GM21423 (cell line): ENCODE measurements at regions not wholly inside any gene's neighbourhood (a gene's known extent, or its start where the extent isn't known, plus 50 kb on each side); places are given as distances from the start of the nearest gene placed in this dataset.

ENCODE experiments used
- ATAC-seq: cut with Tn5 transposase; IDR thresholded peaks from one replicate; pipeline ENCODE4 v1.9.1; 2021; ENCODE audit warnings: mild to moderate bottlenecking, moderate library complexity; ENCODE audit not compliant: unreplicated experiment

DNA sequence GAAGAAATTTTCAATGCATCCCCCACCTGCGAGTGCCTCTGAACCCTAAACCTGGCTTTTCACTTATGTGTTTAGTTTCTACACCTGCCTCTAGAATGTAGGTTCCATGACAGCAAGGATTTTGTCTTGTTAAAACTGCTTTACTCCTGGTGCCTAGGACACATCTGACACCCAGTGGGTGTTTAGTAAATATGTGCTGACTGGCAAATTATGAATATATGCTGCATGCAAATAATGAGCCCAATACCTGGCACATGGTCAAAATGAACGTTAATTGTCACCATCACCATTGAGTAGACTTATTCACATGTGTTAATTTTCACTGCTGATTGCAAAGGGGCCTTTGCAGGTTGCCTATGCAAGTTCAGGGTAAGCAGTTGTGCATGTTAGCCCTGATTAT lies 249.9 kb upstream of the WWC1 start:
- no peak for ATAC-seq

DNA sequence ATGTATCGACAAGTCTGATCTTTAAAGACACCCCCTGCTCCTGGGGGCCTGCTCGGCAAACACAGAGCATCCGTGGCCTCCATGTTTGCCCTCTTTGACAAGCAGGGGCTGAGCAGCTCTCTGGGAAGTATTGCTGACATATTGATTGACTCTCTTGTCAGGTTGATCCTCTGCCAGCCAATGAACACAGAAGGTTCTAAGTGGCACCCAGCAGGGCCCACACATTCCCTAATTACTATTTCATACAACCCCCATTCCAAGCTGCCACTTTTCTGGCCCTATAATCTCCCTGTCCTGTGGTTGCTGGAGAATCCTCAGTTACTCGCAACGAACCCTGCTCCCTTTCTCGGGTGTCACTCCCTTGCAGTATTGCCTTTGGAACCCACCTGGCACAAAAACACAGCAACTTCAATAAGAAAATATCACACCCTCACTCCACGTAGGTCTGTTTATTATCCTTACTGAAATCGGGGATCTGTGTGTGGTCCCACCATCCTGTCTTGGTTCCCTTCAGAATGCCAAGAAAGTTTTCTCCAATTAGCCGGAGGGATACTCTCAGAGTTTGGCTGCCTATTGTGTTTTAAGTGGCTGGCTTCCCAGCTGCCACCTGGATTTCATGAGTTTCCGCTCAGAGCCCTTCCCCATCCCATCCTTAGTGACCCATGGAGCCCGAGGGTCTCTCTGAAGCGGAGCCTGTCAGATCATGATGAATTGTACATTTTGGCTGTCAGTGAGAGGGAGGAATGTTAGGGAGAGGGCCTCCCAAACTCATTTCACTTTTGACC lies 249.0 kb upstream of the WWC1 start:
- no peak for ATAC-seq

DNA sequence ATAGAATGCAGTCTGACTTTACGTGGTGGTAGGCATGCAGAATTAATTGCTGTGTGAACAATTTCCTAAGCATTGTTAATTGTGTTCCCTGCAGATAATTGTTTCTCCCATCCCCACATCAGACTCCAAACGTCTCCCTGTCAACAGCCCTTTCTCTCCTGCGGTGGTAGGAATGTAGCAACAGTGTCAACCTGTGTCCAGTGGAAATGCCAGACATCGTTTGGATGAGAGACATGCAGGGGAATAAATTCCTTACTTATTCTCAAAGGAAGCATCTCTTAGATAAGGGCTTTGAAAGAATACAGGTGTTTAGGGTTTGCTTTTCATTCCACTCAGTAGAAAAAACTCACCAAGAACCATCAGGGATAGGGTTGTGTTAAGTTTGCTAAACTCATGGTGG lies 245.3 kb upstream of the WWC1 start:
- ATAC-seq: no peak

DNA sequence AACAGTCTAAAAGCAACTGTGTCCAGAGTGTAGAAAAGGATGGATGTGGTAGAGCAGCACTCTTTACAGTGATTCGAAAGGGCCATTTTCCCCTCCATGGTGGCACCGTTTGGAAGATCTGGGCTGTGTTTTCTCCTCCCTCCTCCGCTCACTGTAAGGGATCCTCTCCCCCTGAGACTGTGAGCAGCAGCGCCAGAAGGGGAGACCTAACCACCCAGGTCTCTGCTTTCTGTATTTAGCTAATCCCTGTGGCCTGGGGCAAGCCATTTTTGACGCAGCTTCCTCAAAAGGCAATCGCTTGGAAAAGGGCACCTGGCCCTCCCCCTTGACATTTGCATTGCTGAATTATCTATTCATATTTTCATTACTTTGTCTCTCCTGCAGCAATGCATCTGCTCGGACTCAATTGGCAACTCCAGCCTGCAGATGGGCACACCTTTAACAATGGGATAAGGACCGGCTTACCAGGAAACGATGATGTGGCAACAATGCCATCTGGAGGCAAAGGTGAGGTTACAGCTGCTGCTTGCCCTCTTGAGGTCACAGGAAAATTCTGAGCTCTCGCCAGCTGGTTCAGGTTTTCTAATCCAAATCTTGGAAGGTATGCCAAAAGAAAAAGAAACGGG lies 244.3 kb upstream of the WWC1 start:
- peak; percentile 59 for ATAC-seq

DNA sequence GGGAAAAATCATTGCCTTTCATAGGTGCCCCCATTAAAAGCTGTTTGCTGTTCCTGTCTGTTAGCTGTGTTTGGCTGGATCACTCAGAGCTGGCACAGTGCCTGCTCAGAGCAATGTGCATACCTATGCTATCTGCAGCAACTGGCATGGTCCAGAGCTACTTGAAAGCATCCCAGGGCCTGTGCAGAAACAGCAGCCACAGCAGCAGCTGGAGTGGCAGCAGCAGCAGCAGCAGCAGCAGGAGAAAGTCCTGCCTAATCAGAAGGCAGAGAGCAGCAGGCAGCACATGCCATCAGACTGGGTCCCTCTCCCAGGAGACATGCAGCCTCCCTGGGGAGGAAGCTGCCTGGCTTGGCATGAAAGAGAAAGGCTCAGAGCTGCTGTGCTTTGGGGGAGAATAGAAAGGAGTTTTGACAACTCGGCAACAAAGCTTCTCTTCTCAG lies 243.8 kb upstream of the WWC1 start:
- ATAC-seq: peak; percentile 11

DNA sequence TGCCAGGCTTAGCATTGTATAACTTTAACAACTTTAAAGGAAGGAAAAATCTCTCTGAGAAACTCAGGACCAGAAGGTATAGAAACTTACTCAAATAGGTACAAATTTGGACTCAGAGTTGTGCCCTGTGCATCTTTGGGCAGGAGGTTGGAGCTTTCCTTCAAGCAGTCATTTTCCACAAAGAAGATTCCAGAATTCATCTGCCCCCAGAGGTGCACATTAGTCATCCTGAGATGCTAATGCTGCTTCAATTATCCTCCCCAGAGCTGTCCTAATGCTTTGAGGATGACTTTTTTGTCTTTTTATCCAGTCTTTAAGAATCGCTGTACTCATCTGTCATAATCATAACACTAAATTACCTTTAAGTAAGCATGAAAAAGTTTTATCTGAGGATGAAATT lies 243.0 kb upstream of the WWC1 start:
- no peak for ATAC-seq

DNA sequence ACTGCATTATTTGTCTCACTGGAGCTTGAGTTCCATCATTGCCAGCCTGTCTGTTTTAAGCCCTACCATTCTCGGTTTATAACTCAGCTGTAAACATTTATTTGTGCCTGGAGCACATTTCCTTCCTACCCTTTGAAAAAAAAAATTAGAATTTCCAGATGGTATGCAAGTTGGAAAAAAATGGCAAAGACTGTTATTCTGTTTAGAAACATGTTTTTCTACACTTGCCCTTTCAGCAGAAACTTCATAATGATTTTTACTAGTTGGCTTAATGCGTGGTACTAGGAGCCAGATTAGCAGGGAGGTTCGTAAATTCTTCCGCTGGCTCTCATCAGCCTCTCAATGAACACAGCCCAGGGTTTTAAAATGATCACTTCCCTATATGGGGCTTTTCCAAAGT lies 238.8 kb upstream of the WWC1 start:
- ATAC-seq: no peak

DNA sequence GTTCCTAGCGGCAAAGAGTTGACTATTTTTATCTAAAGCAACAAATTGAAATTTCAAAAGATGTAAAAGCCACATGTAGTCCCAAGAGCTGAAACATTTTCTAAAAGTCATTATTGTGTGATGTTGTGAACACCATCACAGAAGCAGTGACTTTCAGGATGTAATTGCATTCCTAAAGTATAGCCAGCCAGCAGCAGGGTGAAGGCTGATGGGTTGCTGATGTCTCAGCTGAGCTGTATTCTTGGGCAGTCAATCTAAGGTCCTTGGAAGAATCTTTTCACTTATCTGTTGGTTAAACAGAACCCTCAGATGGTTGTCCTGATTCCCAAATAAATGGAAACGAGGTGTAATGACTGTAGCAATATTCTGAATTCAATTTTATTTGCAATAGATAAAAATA lies 237.4 kb upstream of the WWC1 start:
- no peak for ATAC-seq

DNA sequence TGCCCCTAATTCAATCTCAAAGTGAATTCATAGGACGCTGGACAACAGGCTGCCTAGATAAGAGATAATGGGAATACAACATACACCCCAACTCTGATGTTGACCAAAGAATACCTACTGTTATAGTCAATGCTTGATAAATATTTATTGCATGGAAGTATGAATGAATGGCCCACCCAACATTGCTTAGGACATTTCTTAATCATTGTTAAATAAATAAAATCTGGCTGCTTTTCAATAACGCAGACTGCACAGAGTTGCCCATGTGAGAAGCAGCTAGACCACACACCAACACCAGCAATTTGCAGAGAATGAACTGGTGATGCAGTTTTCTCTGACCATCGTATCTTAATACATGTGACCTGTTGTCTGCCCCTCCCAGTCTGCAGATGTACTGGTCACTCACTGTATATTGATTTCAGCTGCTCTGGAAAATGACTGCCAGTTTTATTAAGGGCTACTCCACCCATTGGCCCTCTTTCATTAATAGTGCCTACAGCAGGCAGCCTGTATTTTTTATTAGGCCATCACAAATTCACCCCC lies 236.2 kb upstream of the WWC1 start:
- ATAC-seq: no peak

DNA sequence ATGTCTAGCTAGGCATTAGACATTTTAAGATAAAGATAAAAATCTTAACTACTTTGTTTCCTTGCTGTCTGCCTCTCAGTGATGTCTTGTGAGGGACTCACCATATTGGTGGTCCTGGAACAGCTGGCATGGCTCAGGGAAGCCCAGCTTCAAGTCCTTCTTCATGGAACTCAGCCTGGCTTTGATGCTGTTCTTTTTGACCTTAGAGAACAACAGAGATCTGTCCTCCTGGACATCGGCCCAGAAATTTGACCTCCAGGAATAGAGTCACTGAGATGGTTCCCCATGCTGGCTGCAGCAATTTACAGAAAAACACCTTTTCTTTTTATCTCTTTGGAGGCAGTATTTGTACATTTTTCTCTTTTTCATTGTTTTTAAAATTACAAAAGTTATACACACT lies 235.5 kb upstream of the WWC1 start:
- no peak for ATAC-seq

DNA sequence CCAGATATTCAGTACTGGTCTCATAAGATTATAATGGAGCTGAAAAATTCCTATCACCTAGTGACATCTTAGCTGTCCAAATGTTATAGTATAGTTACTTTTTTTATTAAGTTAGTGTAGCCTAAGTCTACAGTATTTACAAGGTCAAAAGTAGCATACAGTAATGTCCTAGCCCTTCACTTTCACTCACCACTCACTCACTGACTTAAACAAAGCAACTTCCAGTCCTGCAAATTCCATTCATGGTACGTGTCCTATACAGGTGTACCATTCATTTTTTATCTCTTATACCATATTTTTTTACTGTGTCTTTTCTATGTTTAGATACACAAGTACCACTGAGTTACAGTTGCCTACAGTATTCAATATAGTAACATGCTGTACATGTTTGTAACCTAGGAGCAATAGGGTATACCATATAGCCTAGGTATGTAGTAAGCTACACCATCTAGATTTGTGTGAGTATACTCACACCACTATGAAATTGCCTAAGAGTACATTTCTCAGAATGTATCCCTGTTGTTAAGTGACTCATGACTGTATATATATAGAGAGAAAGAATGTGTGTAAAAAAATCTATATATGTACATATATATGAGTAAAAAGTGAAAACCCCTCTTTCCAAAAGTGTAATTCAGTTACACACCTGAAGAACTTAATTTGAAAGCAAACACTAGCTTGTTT lies 234.8 kb upstream of the WWC1 start:
- ATAC-seq: no peak

DNA sequence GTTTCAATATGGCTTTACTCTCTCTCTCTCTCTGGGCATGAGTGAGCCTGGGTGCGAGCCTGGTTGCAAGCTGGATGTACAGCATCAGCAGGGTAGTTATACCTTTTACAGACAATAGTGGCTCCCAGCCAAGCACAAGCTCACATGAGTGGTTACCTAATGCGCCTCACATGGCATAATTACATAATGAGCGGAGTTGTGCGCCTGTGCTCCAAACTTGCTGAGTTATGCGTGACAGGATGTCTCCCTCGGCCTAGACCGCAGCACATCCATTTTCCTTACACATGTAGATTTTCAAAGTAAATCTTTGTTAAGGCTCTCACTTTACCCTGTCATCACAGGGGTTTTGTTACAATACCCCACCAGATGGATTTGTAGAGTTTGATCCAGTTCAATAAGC lies 233.5 kb upstream of the WWC1 start:
- ATAC-seq: no peak

DNA sequence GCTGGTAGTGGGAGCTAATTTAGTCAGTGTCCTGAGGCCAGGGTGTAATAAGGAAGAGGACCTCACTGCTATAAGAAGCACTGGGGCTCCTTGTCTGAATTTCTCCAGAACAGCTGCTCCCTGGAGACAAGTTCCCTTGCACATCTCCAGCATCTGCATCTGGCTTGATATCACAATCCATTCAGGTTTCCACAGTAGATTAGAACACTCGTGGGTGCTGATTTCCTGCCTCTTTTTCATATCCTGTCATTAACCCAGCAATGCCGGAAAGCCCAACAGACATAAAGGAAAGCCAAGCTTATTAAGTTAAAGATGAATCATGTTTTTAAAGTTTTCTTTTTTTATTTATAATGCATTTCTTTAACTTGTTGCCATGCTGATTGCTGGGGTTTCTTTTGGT lies 232.3 kb upstream of the WWC1 start:
- ATAC-seq: no peak

DNA sequence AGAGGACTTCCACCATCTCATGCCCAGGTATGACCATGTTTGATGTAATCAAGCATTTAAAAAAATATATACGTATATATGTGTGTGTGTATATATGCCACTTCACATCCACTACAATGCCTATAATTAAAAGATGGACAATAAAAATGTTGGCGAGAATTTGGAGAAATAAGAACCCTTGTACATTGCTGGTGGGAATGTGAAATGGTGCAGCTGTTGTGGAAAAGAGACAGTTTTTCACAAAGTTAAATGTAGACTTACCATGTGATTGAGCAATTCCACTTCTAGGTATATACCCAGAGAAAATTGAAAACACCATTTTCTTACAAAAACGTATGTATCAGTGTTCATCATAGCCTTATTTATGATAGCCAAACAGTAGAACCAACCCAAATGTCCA lies 229.2 kb upstream of the WWC1 start:
- ATAC-seq: no peak

DNA sequence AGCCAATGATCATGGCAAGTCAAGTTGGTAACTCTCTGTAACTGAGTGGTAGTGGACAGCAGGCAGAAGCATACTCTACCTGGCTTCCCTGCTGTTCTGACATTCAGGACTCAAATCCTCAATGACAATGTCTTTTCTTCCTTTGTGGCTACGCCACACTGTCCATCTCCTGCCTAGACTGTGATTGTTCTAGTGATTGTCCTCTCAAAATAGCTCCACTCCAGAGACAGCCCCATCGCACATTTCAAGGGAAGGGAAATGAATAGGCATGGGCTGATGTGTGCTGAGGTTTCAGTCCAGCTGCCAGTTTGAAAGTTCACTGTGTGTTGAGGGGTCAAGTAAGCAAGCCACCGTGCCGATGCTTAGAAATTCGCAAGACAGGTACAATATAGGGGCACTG lies 227.0 kb upstream of the WWC1 start:
- ATAC-seq: no peak

DNA sequence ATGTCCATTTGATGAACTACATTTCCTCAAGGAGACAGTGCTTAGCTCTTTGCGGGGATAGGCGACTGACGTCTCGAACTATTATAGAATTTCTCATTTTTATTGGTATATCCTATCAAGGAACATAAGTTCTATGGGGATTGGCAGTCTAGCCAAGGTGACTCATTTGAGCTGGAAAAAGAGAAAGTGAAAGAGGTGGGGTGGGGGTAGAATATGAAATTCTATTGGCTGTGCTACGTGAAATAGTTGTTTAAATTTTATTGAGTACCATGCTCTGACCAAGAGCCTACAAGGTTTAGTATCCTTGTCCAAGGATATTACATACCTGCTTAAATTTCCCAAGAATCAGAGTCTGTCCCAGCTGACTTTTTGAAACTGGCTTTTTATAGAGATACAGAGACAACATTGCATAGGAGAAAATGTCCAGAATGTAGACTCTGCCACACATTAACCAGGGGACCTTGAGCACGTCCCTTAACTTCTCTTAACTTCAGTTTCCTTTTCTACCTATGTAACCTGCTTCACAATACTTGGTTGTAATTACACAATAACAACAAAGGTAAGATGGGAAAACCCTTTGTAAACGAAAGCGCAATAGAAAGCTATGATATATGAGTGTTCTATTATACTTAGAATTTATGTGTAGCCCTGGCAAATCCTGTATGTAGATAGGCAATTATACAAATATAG lies 226.4 kb upstream of the WWC1 start:
- no peak for ATAC-seq

DNA sequence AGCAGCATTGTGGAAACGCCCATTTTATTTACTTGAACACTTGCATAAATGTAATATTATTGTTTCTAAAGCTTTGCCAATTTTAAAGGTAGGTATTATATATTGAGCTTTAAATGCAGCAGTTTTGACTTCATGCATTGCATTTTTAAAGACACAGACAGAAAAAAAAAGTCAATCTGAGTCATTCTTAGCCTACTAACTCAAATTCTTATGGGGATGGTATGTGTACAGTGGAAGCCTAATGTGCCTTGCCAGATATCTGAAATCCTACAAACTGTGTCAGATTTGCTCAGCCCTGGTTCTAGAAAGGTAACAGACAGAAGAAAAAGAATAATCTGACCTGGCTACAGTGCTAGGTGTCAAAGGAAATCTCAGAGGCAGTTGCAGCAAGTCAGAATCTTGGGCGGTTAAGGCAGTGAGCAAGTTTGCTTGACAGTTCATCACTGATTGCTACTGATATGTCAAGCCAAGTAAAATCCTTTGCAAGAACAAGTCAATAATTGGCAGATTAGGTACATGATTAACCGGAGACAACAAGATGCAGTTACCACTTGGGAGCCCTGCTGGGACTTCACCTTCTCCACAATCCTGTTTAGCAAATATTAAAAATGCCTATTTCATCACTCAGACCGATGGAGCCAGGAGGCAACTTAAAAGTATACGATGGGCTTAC lies 224.8 kb upstream of the WWC1 start:
- ATAC-seq: no peak

DNA sequence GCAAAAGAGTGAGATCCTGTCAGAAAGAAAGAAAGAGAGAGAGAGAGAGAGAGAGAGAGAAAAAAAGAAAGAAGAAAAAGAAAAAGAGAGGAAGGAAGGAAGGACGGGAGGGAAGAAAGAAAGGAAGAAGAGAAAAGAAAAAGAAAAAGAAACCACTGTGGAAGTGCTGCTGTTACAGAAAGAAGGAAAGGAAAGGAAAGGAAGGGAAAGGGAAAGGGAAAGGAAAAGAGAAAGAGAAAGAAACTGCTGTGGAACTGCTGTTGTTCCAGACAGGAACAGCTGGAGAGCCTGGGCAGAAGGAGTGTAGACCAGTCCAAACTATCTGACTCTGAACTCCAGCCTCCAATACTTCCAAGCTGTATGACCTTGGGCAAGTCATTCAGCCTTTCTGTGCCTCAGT lies 220.7 kb upstream of the WWC1 start:
- no peak for ATAC-seq

DNA sequence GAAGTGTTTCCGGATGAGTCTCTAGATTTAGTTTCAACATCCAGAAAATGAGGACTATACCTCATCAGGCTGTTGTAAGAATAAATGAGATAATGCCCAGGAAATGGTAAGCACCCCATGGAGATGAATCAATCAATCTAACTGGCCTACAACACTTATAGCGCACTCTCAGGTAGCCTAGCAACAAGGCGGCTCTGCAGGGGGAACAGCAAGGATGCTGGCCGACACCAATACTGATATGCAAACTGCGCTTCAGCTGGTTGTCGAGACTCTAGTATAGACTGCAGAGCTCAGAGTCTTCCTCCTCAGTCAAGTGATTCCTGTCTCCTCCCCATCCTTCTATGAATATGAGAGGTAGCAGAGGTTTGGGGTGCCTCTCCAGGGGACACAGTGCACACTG lies 218.8 kb upstream of the WWC1 start:
- no peak for ATAC-seq

DNA sequence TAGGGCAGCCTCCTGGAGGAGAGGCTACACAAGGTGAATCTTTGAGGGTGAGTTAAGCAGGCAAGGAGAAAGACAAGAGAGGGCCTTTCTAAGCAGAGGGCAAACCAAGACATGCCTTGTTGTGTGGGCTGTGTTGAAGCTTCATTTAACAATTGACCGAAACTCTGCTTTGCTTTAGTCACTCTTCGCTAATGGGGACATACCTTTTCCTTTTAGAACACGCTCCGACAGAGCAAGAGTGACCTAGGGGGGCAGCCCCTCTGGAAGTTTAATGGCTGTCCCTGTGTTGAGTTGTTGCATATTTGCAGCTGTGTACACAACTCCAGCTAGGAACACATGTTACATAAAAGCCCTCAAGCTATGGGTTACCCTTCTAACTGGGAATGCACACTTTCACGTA lies 218.1 kb upstream of the WWC1 start:
- ATAC-seq: no peak
